Neural crest cell (in vitro differentiated cells): ENCODE measurements at regions not wholly inside any gene's neighbourhood (a gene's known extent, or its start where the extent isn't known, plus 50 kb on each side); places are given as distances from the start of the nearest gene placed in this dataset.

Experiments
- DNase-seq: peaks from one replicate; pipeline ENCODE4 v3.0.0; 2021; ENCODE audit warnings: low read depth, mixed read lengths, low spot score
- H3K27ac Mint-ChIP-seq: one replicate; pipeline ENCODE4 v1.8.0; 2021; ENCODE audit warnings: mild to moderate bottlenecking, mixed read lengths; ENCODE audit not compliant: unreplicated experiment
- H3K27me3 Mint-ChIP-seq: 2 replicates; pipeline ENCODE4 v1.8.0; 2021; ENCODE audit warnings: low read depth, mild to moderate bottlenecking, mixed read lengths
- H3K36me3 Mint-ChIP-seq: 2 replicates; pipeline ENCODE4 v1.8.0; 2021; ENCODE audit warnings: low read depth, mild to moderate bottlenecking, mixed read lengths
- H3K4me1 Mint-ChIP-seq: 2 replicates; pipeline ENCODE4 v1.8.0; 2021; ENCODE audit warnings: mixed read lengths
- H3K4me3 Mint-ChIP-seq: one replicate; pipeline ENCODE4 v1.8.0; 2021; ENCODE audit warnings: mild to moderate bottlenecking, mixed read lengths
- H3K9me3 Mint-ChIP-seq: 2 replicates; pipeline ENCODE4 v1.8.0; 2021; ENCODE audit warnings: mixed read lengths
- CTCF ChIP-seq: fragments of 200-600 bp; sonication (generic); conservative IDR thresholded peaks from 2 replicates; pipeline ENCODE4 v1.5.0; 2021; ENCODE audit warnings: antibody characterized with exemption, mild to moderate bottlenecking

GRCh38 chr12:20264026-20264425, 104.3 kb upstream of the PDE3A start:
- peaks cover 22% of the 10 kb centered on the region for H3K4me1 Mint-ChIP-seq
- peaks cover 10% of the 10 kb centered on the region for H3K9me3 Mint-ChIP-seq
- H3K27me3 Mint-ChIP-seq: no peaks in the 10 kb centered on the region
- no peak overlapping the region for H3K4me3 Mint-ChIP-seq
- H3K36me3 Mint-ChIP-seq: no peaks in the 10 kb centered on the region
- no peak for DNase-seq
- H3K27ac Mint-ChIP-seq: no peak overlapping the region
- TF ChIP-seq CTCF: no peak

- no peak overlapping the region for H3K4me3 Mint-ChIP-seq
- no peak for TF ChIP-seq CTCF
- H3K9me3 Mint-ChIP-seq: peaks cover 10% of the 10 kb centered on the region
- no peak for DNase-seq
- H3K27me3 Mint-ChIP-seq: no peaks in the 10 kb centered on the region
- H3K36me3 Mint-ChIP-seq: no peaks in the 10 kb centered on the region
- H3K27ac Mint-ChIP-seq: no peak overlapping the region
- peaks cover 28% of the 10 kb centered on the region for H3K4me1 Mint-ChIP-seq
Measured at GRCh38 chr12:20264608-20265114, 103.7 kb upstream of the PDE3A start.

- DNase-seq: no peak
- TF ChIP-seq CTCF: no peak
- no peak overlapping the region for H3K4me3 Mint-ChIP-seq
- H3K27me3 Mint-ChIP-seq: no peaks in the 10 kb centered on the region
- H3K27ac Mint-ChIP-seq: no peak overlapping the region
- H3K4me1 Mint-ChIP-seq: peaks cover 16% of the 10 kb centered on the region
- H3K36me3 Mint-ChIP-seq: no peaks in the 10 kb centered on the region
- peaks cover 6% of the 10 kb centered on the region for H3K9me3 Mint-ChIP-seq
Measured at GRCh38 chr12:20268121-20268732, 100.1 kb upstream of the PDE3A start.

GRCh38 chr12:20268771-20269170, 99.6 kb upstream of the PDE3A start:
- H3K27me3 Mint-ChIP-seq: no peaks in the 10 kb centered on the region
- no peak overlapping the region for H3K4me3 Mint-ChIP-seq
- peaks cover 15% of the 10 kb centered on the region for H3K4me1 Mint-ChIP-seq
- no peak for DNase-seq
- peaks cover 6% of the 10 kb centered on the region for H3K9me3 Mint-ChIP-seq
- H3K27ac Mint-ChIP-seq: no peak overlapping the region
- no peaks in the 10 kb centered on the region for H3K36me3 Mint-ChIP-seq
- no peak for TF ChIP-seq CTCF

- peaks cover 10% of the 10 kb centered on the region for H3K4me1 Mint-ChIP-seq
- TF ChIP-seq CTCF: no peak
- H3K27ac Mint-ChIP-seq: no peak overlapping the region
- no peak for DNase-seq
- no peaks in the 10 kb centered on the region for H3K27me3 Mint-ChIP-seq
- H3K9me3 Mint-ChIP-seq: peaks cover 6% of the 10 kb centered on the region
- H3K4me3 Mint-ChIP-seq: no peak overlapping the region
- no peaks in the 10 kb centered on the region for H3K36me3 Mint-ChIP-seq
Measured at GRCh38 chr12:20269337-20270067, 98.8 kb upstream of the PDE3A start.
